Aorta (tissue), 5 donors: ENCODE measurements at regions not wholly inside any gene's neighbourhood (a gene's known extent, or its start where the extent isn't known, plus 50 kb on each side); places are given as distances from the start of the nearest gene placed in this dataset.

Source experiments
- ATAC-seq: fragments of 200-7000 bp; cut with Tn5 transposase; one replicate; pipeline ENCODE4 v1.9.1; 2022; ENCODE audit warnings: moderate library complexity; ENCODE audit not compliant: low FRiP score
- DNase-seq, 2 donors: peaks; one replicate each; pipeline ENCODE4 v3.0.0-alpha.2; 2020
- H3K27ac ChIP-seq, 2 donors: one replicate each; pipeline ENCODE4 v1.5.1; 2013; ENCODE audit warnings: low read length in 2 of 2, mild to moderate bottlenecking in 2 of 2, moderate library complexity in 2 of 2, control low read depth in 1 of 2, inconsistent platforms in 1 of 2, low read depth in 1 of 2
- H3K27me3 ChIP-seq, 2 donors: one replicate each; pipeline ENCODE4 v1.6.1; 2013; ENCODE audit warnings: control low read depth in 1 of 2, low read length in 1 of 2, mild to moderate bottlenecking in 1 of 2, moderate library complexity in 1 of 2; ENCODE audit not compliant: insufficient read depth in 2 of 2, control insufficient read depth in 1 of 2
- H3K36me3 ChIP-seq, 2 donors: one replicate each; pipeline ENCODE4 v1.6.1; 2013; ENCODE audit warnings: control low read depth in 1 of 2, low read length in 1 of 2, mild to moderate bottlenecking in 1 of 2; ENCODE audit not compliant: insufficient read depth in 2 of 2, control insufficient read depth in 1 of 2
- H3K4me1 ChIP-seq, 2 donors: one replicate each; pipeline ENCODE4 v1.6.1; 2013; ENCODE audit warnings: low read length in 2 of 2, control low read depth in 1 of 2, mild to moderate bottlenecking in 1 of 2, moderate library complexity in 1 of 2; ENCODE audit not compliant: insufficient read depth in 2 of 2, control insufficient read depth in 1 of 2
- H3K4me3 ChIP-seq, 2 donors: one replicate each; pipeline ENCODE4 v1.5.1; 2013; ENCODE audit warnings: low read length in 2 of 2, control low read depth in 1 of 2, mild to moderate bottlenecking in 1 of 2
- H3K9me3 ChIP-seq: one replicate; pipeline ENCODE4 v1.6.1; 2013; ENCODE audit warnings: mild to moderate bottlenecking, low read length; ENCODE audit not compliant: control insufficient read depth
- WGBS, 2 donors: extraction: QIAGEN DNeasy Blood & Tissue Kit; methylation state at CpG; one replicate each; pipeline ENCODE4 v1.1.7; 2013; 5-methylcytosine and 5-hydroxymethylcytosine counted together
- intact Hi-C, 2 donors: fragments of 100-400 bp; cut with DNase I; formaldehyde crosslinking; loops; one replicate each; pipeline versions ENCODE4 v1.14.2 to v1.15.0; 2022
- donor health status: healthy with polysubstance abuse.
- donor health status: Bipolar disorder and iron deficiency.
- donor health status: DM: no; HTN: no; CAD: no.
- donor health status: DM: no; HTN: no; CAD: no.
- donor health status: DM: yes; HTN: yes; CAD: no.

DNA sequence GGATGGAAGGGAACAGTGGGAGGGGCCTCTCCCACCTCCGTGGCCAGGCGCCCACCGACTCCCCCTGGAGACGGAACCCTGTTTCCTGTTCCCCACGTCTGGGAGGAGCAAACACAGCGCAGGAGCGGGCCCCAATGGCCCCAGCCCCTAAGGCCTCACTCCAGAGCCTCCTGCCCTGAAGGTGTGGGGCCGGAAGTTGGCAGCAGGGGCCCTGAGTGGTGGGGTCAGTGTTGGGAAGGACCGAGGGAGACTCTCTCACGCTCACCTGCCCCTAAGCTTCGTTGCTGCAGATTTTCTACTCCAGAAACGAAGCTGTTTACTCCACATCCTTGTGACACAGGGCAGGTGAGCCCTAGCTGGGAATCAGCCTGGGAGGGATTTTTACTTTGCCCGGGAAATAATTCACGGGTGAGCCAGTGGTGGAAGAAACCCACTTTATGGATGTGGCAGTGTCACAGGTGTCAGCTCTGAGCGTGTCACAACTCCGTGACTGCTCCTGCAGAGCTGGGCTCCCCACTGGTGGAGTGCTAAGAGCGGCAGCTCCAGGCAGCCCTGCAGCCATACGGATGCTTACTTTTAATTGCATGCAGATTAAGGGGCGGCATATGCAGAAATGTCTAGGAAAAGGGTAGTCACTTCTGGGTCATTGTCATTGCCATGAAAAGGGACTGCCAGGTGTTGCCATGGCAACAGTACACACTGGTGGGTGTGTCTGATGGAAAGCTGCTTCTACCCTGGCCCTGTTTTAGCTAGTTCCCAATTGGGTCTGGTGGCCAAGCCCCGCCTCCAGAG lies 77.5 kb upstream of the OLFM1 start:
- no peak for ATAC-seq
- Histone ChIP-seq H3K36me3 (no peaks in the 10 kb centered on the region), H3K27ac (no peak overlapping the region), H3K9me3 (no peaks in the 10 kb centered on the region), H3K4me3 (no peak overlapping the region), H3K27me3 (no peaks in the 10 kb centered on the region), H3K4me1 (no peaks in the 10 kb centered on the region)
- peak in 1 of 2 donors; percentile 23 for DNase-seq
- intact Hi-C loops = no loop called here
- WGBS, 2 donors = 83 to 89% methylated on average over 20 of the region's 20 CpGs

DNA sequence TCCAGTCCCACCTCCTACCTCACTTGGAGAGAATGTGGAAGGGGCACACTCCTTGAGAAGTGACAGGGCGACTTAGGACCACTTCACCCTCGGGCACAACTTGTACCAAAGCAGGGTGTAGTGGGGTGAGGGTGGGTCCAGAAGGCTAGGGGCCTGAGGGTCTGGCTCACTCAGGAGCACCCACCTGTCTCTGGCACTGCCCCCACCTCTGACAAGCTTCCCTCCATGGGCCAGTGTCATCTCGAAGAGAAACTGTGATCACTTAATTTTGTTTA lies 76.9 kb upstream of the OLFM1 start:
- peak in 1 of 2 donors; percentile 24 for DNase-seq
- Histone ChIP-seq H3K4me1 (no peaks in the 10 kb centered on the region), H3K27me3 (no peaks in the 10 kb centered on the region), H3K27ac (no peak overlapping the region), H3K36me3 (no peaks in the 10 kb centered on the region), H3K9me3 (no peaks in the 10 kb centered on the region), H3K4me3 (no peak overlapping the region)
- ATAC-seq = no peak
- intact Hi-C loops = no loop called here
- 86 to 90% methylated on average over 3 of the region's 3 CpGs for WGBS, 2 donors

DNA sequence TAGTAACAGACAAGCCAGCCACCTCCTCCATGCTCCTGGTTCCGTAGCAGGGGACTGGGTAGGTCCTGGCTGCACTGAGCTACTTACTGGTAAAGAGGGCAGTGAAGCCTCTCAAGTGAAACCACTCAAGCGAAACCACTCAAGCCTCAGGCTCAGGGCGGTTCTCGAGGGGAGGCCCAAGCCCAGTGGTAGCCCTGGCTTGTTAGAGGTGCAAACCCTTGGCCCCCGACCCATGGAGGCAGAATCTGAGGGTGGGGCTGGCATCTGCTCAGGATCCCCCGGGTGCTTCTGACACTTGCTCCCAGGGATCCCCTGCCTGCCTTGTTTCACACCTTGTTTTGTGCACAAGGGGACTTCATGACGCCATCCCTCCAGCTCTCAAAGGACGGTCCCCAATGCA lies 76.5 kb upstream of the OLFM1 start:
- H3K9me3 ChIP-seq = no peaks in the 10 kb centered on the region
- 76% methylated on average over 8 of the region's 8 CpGs for WGBS, 2 donors
- DNase-seq = no peak
- H3K4me3 ChIP-seq = no peak overlapping the region
- no peaks in the 10 kb centered on the region for H3K4me1 ChIP-seq
- no peaks in the 10 kb centered on the region for H3K36me3 ChIP-seq
- intact Hi-C loops = no loop called here
- H3K27me3 ChIP-seq = no peaks in the 10 kb centered on the region
- H3K27ac ChIP-seq = no peak overlapping the region
- no peak for ATAC-seq

DNA sequence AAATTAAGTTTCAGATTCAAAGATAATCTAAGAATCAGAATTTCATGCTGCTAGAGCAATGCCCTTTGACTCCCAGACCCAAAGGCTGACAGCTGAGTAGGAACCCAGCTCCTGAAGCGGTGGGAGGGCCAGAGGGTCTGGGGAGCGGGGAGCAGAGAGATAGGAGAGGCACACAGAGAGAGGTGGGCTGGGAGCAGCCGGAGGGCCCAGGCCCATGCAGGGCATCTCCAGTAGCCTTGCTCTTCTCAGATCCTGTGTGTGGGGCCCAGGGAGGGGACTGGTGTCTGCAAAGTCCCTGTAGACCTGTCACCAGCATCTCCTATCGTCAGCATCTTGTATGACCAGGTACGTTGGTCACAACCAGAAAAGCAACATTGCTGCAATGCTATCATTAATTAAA lies 75.3 kb upstream of the OLFM1 start:
- Histone ChIP-seq H3K27ac (no peak overlapping the region), H3K27me3 (no peaks in the 10 kb centered on the region), H3K9me3 (no peaks in the 10 kb centered on the region), H3K36me3 (no peaks in the 10 kb centered on the region), H3K4me3 (no peak overlapping the region), H3K4me1 (no peaks in the 10 kb centered on the region)
- intact Hi-C loops = no loop called here
- ATAC-seq (no peak), DNase-seq (peak in 1 of 2 donors; percentile 62)
- 86 to 89% methylated on average over 5 of the region's 5 CpGs for WGBS, 2 donors

DNA sequence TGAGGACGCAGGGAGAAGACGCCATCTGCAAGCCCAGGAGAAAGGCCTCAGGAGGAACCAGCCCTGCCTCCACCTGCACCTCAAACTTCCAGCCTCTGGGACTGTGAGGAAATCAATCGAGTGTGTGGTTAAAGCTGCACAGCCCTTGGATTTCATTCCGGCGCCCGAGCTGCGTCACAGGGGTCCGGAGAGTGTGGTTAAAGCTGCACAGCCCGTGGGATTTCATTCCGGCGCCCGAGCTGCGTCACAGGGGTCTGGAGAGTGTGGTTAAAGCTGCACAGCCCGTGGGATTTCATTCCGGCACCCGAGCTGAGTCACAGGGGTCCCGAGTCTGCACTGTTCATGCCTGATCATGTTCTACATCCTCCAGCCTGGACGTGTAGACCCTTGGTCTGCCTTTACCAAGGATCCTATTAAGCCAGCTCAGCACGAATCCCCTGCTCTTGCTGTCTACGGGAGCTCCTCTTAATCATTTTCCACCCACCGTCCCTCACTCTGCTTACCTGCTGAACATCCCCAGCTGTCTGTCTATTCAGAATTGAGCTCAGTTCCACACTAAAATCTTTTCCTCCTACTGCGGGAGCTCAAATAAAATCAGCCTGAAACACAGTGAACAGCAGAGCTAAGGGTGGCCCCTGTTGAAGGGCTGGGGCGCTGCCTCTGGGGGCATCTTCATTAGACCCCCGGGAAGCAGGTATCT lies 73.0 kb upstream of the OLFM1 start:
- H3K27ac ChIP-seq = no peak overlapping the region
- no peaks in the 10 kb centered on the region for H3K27me3 ChIP-seq
- no peaks in the 10 kb centered on the region for H3K9me3 ChIP-seq
- WGBS, 2 donors = 83 to 88% methylated on average over 24 of the region's 24 CpGs
- DNase-seq = peak in 1 of 2 donors; percentile 59
- H3K4me3 ChIP-seq = no peak overlapping the region
- H3K36me3 ChIP-seq = no peaks in the 10 kb centered on the region
- H3K4me1 ChIP-seq = no peaks in the 10 kb centered on the region
- intact Hi-C loops = no loop called here
- ATAC-seq = no peak

DNA sequence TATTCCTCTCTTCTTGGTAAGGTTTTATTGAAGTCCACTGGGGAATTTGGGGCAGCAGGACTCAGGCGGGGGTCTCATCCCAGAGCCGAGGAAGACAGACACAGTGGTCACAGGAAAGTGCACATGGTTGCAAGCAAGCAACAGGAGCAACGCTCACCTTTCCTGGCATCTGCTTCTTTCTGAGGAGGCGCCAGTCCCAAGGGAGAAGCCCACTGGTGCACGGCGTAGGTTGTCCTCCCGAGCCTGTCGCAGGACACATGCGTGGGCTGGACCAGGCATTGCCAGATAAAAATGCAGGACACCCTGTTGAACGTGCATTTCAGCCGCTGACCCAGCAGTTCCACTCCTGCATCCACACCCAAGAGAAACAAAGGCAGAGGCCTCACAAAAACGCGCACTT lies 72.4 kb upstream of the OLFM1 start:
- no peaks in the 10 kb centered on the region for H3K36me3 ChIP-seq
- no peak overlapping the region for H3K4me3 ChIP-seq
- intact Hi-C loops = no loop called here
- H3K27ac ChIP-seq = no peak overlapping the region
- H3K4me1 ChIP-seq = no peaks in the 10 kb centered on the region
- WGBS, 2 donors = 68 to 77% methylated on average over 13 of the region's 13 CpGs
- H3K9me3 ChIP-seq = no peaks in the 10 kb centered on the region
- no peak for ATAC-seq
- peak in 1 of 2 donors; percentile 38 for DNase-seq
- H3K27me3 ChIP-seq = no peaks in the 10 kb centered on the region

DNA sequence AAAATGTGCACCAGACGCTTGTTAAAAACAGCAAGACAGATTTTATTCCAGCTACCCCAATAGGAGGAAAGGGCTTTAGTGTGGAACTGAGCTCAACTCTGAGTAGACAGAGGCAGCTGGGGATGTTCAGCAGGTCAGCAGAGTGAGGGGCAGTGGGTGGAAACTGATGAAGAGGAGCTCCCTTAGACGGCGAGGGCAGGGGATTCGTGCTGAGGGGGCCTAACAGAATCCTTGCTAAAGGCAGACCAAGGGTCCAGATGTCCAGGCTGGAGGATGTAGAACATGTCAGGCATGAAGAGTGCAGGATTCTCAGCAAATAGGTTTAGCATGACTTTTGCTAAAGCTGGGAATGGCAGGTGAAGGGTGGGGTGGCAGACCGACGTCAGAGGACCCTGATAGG lies 71.9 kb upstream of the OLFM1 start:
- intact Hi-C loops = no loop called here
- no peak for ATAC-seq
- Histone ChIP-seq H3K4me1 (no peaks in the 10 kb centered on the region), H3K36me3 (no peaks in the 10 kb centered on the region), H3K27ac (no peak overlapping the region), H3K4me3 (no peak overlapping the region), H3K27me3 (no peaks in the 10 kb centered on the region), H3K9me3 (no peaks in the 10 kb centered on the region)
- peak in 1 of 2 donors; percentile 14 for DNase-seq
- 56 to 58% methylated on average over 6 of the region's 6 CpGs for WGBS, 2 donors

DNA sequence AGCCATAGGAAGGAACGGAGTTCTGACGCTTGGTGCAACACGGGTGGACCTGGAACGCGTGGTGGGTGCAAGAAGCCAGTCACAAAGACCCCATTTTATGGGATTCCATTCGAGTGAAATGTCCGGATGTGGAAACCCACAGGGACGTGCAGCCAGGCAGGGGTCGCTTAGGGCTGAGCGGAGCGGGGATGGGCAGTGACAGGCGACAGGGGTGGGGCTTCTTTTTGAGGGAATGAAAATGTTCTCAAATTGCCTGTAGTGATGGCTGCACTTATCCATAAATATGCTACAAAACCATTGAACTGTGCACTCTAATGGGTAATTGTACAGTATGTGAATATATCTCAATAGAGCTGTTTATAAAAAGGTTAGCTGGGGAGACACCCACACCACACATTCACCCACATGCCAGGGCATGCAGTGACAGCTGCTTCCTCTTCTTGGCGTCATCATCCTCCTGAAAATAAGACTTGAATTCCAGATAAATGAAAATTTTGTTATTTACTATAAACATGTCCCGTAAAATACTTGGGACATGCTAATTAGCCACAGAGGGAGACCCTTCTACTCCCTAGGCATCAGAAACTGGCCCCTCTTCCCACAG lies 71.3 kb upstream of the OLFM1 start:
- Histone ChIP-seq H3K4me1 (no peaks in the 10 kb centered on the region), H3K27me3 (no peaks in the 10 kb centered on the region), H3K9me3 (no peaks in the 10 kb centered on the region), H3K27ac (no peak overlapping the region), H3K36me3 (no peaks in the 10 kb centered on the region), H3K4me3 (no peak overlapping the region)
- intact Hi-C loops = no loop called here
- 68 to 70% methylated on average over 14 of the region's 14 CpGs for WGBS, 2 donors
- DNase-seq = peak in 1 of 2 donors; percentile 60
- no peak for ATAC-seq

DNA sequence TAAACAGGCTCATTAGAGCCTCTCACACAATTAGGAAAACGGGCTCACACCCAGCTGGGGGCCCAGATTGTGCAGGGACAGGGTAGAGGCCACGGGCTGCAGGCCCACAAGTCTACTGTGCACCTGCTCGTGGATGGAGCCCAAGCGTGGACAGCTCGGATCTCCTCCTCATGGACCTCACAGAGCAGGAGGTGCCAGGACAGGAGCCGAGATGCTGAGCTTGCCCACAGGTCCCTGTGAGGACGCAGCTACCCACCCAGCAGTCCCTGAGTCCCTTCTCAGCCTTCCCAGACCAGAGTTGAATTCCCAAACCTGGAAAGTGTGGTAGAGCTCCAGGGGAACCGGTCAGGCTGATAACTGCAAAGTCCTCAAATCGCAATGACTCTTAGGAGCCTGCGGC lies 70.6 kb upstream of the OLFM1 start:
- ATAC-seq (no peak), DNase-seq (peak in 1 of 2 donors; percentile 28)
- 77 to 87% methylated on average over 10 of the region's 10 CpGs for WGBS, 2 donors
- Histone ChIP-seq H3K9me3 (no peaks in the 10 kb centered on the region), H3K36me3 (no peaks in the 10 kb centered on the region), H3K27me3 (no peaks in the 10 kb centered on the region), H3K27ac (no peak overlapping the region), H3K4me3 (no peak overlapping the region), H3K4me1 (no peaks in the 10 kb centered on the region)
- intact Hi-C loops = no loop called here
